GM21447 (cell line): ENCODE measurements at regions not wholly inside any gene's neighbourhood (a gene's known extent, or its start where the extent isn't known, plus 50 kb on each side); places are given as distances from the start of the nearest gene placed in this dataset.
"Not testable (repeated sequence)": the region's sequence is repeated elsewhere in the genome, so short reads cannot be mapped to it uniquely, and the experiment has no call there.

Source experiments
- ATAC-seq: cut with Tn5 transposase; IDR thresholded peaks from one replicate; pipeline ENCODE4 v1.9.1; 2021; ENCODE audit not compliant: unreplicated experiment

GRCh38 chr9:115397591-115398312, 279.8 kb upstream of the TNC start:
- ATAC-seq: no peak

- no peak for ATAC-seq
Measured at GRCh38 chr9:115398313-115398650, 280.3 kb upstream of the TNC start.

- ATAC-seq: no peak
Measured at GRCh38 chr9:115398996-115399395, 281.0 kb upstream of the TNC start.

- ATAC-seq: no peak
Measured at GRCh38 chr9:115400796-115401195, 282.8 kb upstream of the TNC start.

GRCh38 chr9:115401756-115402327, 283.9 kb upstream of the TNC start:
- no peak for ATAC-seq

GRCh38 chr9:115403753-115404152, 285.8 kb upstream of the TNC start:
- ATAC-seq: no peak

- ATAC-seq: no peak
Measured at GRCh38 chr9:115404311-115404710, 286.4 kb upstream of the TNC start.

- no peak for ATAC-seq
Measured at GRCh38 chr9:115411516-115411915, 293.6 kb upstream of the TNC start.

GRCh38 chr9:115411993-115412452, 294.1 kb upstream of the TNC start:
- no peak for ATAC-seq

- ATAC-seq: no peak
Measured at GRCh38 chr9:115412656-115413055, 294.7 kb upstream of the TNC start.

GRCh38 chr9:115413304-115413703, 295.3 kb upstream of the TNC start:
- no peak for ATAC-seq

GRCh38 chr9:115413766-115414382, 295.9 kb upstream of the TNC start:
- no peak for ATAC-seq

- no peak for ATAC-seq
Measured at GRCh38 chr9:115414561-115414960, 296.6 kb upstream of the TNC start.

- peak; percentile 47 for ATAC-seq
Measured at GRCh38 chr9:115415450-115415849, 297.5 kb upstream of the TNC start.

- no peak for ATAC-seq
Measured at GRCh38 chr9:115416299-115416698, 298.3 kb upstream of the TNC start.

GRCh38 chr9:115418181-115418580, 300.2 kb upstream of the TNC start:
- not testable (repeated sequence) for ATAC-seq

- ATAC-seq: no peak
Measured at GRCh38 chr9:115422932-115423440, 305.0 kb upstream of the TNC start.

- ATAC-seq: no peak
Measured at GRCh38 chr9:115423646-115424045, 305.7 kb upstream of the TNC start.

GRCh38 chr9:115425601-115426000, 307.6 kb upstream of the TNC start:
- ATAC-seq: no peak

- no peak for ATAC-seq
Measured at GRCh38 chr9:115437418-115437817, 319.5 kb upstream of the TNC start.

GRCh38 chr9:115439641-115440040, 321.7 kb upstream of the TNC start:
- no peak for ATAC-seq

GRCh38 chr9:115442054-115442453, 324.1 kb upstream of the TNC start:
- ATAC-seq: no peak
